ENCODE measurements at regions not wholly inside any gene's neighbourhood (a gene's known extent, or its start where the extent isn't known, plus 50 kb on each side); places are given as distances from the start of the nearest gene placed in this dataset.
A peak's percentile ranks its signal among the peaks of the same experiment; 100 is the strongest.

DNA sequence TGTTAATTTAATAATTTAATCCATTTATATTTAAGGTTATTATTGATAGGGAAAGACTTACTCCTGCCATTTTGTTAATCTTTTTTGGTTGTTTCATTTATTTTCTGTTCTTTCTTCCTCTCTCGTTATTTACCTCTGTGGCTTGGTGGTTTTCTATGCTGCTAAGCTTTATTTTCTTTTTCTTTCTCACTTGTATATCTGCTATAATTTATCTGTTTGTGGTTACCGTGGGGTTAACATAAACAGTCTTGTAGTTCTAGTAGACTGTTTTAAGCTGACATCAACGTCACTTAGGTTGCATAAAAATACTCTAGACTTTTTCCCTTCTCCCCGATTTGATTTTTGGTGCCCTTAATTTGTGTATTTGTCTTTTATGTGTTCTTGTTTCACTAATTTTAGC, 381.3 kb upstream of the SPTLC3 start:
- Mint-ChIP-seq H3K36me3 (no peaks in the 10 kb centered on the region), H3K4me1 (no peaks in the 10 kb centered on the region), H3K27ac (no peak overlapping the region), H3K9me3 (no peaks in the 10 kb centered on the region), H3K27me3 (ENCODE audit: low read depth) (no peaks in the 10 kb centered on the region), H3K4me3 (no peak overlapping the region)
- DNase-seq (ENCODE audit: low spot score) (no peak), ATAC-seq (no peak)
- POLR2A ChIA-PET = no interaction called here
- CTCF ChIA-PET = no interaction called here
- TF ChIP-seq ZNF263 (CRISPR knock-in tag; IDR thresholded peaks at IDR 0.05; ENCODE audit: low read depth) (no peak), SMAD3 (CRISPR knock-in tag; IDR thresholded peaks at IDR 0.05; ENCODE audit: borderline replicate concordance) (no peak), PRRX2 (CRISPR knock-in tag; IDR thresholded peaks at IDR 0.05) (no peak), ATF1 (CRISPR knock-in tag; IDR thresholded peaks at IDR 0.05) (no peak)

DNA sequence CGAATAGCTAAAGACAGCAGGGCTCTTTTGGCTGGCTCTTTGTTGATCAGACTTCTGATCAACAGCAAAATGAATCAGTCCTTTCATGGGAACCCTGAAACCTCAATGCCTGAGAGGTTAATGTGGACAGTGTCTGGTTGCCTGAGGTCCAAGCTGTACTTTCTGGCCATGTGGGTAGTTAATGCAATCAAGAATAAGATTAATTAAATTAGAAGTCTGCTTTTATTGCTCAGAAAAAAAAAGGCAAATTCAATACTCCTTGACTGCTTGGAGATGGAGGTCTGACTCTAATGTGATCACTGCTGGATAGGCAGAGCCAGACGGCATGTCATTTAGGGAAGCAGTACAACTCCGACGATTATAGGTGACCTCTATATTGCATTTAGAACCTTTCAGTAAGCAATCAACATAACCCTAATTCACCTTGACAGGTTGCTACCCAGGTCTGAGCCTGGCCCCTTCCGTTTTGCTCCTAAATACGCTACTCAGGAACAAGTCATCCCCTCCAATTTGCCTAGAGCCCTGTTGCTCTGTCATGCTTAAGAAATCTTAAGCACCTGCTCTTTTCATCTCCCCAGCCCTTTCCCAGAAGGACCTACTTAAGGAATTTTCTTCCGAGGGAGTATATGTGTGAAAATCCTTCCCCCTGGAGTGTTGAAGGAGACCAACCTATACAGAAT, 370.0 kb upstream of the SPTLC3 start:
- peaks cover 21% of the 10 kb centered on the region for H3K4me1 Mint-ChIP-seq
- no peak overlapping the region for H3K27ac Mint-ChIP-seq
- 0 out of 2 replicates have a peak, but pooled peaks cover 3% of the 10 kb centered on the region for H3K36me3 Mint-ChIP-seq
- no peak overlapping the region for H3K4me3 Mint-ChIP-seq
- ChIA-PET CTCF (interaction anchor here (2.4 kb wide), 1 partner anchor 22 kb away, joined by 6 read pairs; no protein-coding TSS in a partner anchor), POLR2A (no interaction called here)
- no peaks in the 10 kb centered on the region for H3K27me3 Mint-ChIP-seq (ENCODE audit: low read depth)
- H3K9me3 Mint-ChIP-seq = no peaks in the 10 kb centered on the region
- ATAC-seq = peak; percentile 80
- DNase-seq (ENCODE audit: low spot score) = no peak
- no peak for TF ChIP-seq ATF1 (CRISPR knock-in tag; IDR thresholded peaks at IDR 0.05)

- ATAC-seq (no peak; the same call in 1 of the 2 replicates), DNase-seq (ENCODE audit: low spot score) (no peak)
- Mint-ChIP-seq H3K27ac (no peak overlapping the region), H3K9me3 (no peaks in the 10 kb centered on the region), H3K4me1 (peaks cover 21% of the 10 kb centered on the region), H3K27me3 (ENCODE audit: low read depth) (no peaks in the 10 kb centered on the region), H3K4me3 (no peak overlapping the region), H3K36me3 (no peaks in the 10 kb centered on the region)
- POLR2A ChIA-PET = no interaction called here
- TF ChIP-seq SOX15 (CRISPR knock-in tag; IDR thresholded peaks at IDR 0.05) = no peak
- CTCF ChIA-PET = no interaction called here
Observed at GRCh38 chr20:12640251-12640650, 368.5 kb upstream of the SPTLC3 start.

DNA sequence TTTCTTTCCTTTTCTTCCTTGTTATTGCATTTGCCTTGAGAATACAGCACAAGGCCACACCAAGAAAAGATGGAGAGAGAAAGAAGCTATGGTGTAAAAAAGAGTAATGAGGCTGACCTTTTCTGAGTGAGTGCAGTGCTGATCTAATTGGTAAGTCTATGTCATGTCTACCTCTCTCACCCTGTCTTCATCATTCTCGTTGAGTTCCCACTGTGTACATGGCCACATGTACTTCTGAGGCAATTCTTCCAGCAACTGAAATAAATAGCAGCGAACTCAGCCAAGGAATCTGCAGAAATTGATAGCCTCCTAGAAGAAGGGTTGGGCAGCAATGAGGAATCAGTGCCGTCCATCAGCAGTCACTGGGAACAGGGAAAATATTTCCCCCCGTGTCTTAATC, 367.2 kb upstream of the SPTLC3 start:
- CTCF ChIA-PET = no interaction called here
- Mint-ChIP-seq H3K4me3 (no peak overlapping the region), H3K9me3 (no peaks in the 10 kb centered on the region), H3K27ac (no peak overlapping the region), H3K27me3 (ENCODE audit: low read depth) (no peaks in the 10 kb centered on the region), H3K36me3 (no peaks in the 10 kb centered on the region), H3K4me1 (peaks cover 21% of the 10 kb centered on the region)
- ATAC-seq (no peak), DNase-seq (ENCODE audit: low spot score) (no peak)
- no peak for TF ChIP-seq NFATC4 (CRISPR knock-in tag; IDR thresholded peaks at IDR 0.05)
- TF ChIP-seq SP1 (CRISPR knock-in tag; conservative IDR thresholded peaks at IDR 0.05) = no peak
- TF ChIP-seq, protein P1, sequence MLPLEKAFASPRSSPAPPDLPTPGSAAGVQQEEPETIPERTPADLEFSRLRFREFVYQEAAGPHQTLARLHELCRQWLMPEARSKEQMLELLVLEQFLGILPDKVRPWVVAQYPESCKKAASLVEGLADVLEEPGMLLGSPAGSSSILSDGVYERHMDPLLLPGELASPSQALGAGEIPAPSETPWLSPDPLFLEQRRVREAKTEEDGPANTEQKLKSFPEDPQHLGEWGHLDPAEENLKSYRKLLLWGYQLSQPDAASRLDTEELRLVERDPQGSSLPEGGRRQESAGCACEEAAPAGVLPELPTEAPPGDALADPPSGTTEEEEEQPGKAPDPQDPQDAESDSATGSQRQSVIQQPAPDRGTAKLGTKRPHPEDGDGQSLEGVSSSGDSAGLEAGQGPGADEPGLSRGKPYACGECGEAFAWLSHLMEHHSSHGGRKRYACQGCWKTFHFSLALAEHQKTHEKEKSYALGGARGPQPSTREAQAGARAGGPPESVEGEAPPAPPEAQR (CRISPR knock-in tag; IDR thresholded peaks at IDR 0.05) = no peak
- no peak for TF ChIP-seq NFYB (CRISPR knock-in tag; conservative IDR thresholded peaks at IDR 0.05; ENCODE audit: low read depth)
- TF ChIP-seq, protein P2, sequence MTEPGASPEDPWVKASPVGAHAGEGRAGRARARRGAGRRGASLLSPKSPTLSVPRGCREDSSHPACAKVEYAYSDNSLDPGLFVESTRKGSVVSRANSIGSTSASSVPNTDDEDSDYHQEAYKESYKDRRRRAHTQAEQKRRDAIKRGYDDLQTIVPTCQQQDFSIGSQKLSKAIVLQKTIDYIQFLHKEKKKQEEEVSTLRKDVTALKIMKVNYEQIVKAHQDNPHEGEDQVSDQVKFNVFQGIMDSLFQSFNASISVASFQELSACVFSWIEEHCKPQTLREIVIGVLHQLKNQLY (CRISPR knock-in tag; IDR thresholded peaks at IDR 0.05) = no peak
- no peak for TF ChIP-seq STAT6 (CRISPR knock-in tag; conservative IDR thresholded peaks at IDR 0.05; ENCODE audit: low read depth)
- POLR2A ChIA-PET = no interaction called here

DNA sequence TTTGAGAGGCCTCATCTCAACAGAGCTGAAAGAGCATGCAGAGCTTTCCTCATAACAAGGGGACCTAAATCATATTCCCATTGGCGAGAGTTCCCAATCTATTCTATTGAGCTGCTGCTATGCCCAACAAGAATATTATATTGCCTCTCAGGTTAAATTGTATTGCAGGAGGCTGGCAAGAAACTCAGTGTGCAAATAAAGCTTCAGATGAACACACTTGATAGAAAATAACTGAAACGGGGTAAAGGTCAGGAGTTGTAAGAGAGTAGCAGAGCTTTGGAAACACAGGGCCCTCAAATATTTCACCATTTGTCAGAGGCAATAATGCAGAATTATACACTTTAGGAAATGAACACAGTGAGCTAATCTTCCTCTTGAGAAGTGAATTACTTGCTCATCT, 364.3 kb upstream of the SPTLC3 start:
- H3K27me3 Mint-ChIP-seq (ENCODE audit: low read depth) = no peaks in the 10 kb centered on the region
- H3K4me1 Mint-ChIP-seq = peaks cover 16% of the 10 kb centered on the region
- no peaks in the 10 kb centered on the region for H3K9me3 Mint-ChIP-seq
- no peak for DNase-seq (ENCODE audit: low spot score)
- ATAC-seq = no peak
- H3K4me3 Mint-ChIP-seq = no peak overlapping the region
- no peak overlapping the region for H3K27ac Mint-ChIP-seq
- CTCF ChIA-PET = interaction anchor here (1.0 kb wide), 1 partner anchor 75 kb away, joined by 4 read pairs; no protein-coding TSS in a partner anchor
- H3K36me3 Mint-ChIP-seq = no peaks in the 10 kb centered on the region
- POLR2A ChIA-PET = no interaction called here
- TF ChIP-seq TEAD4 (CRISPR knock-in tag; IDR thresholded peaks at IDR 0.05) (no peak), E2F5 (CRISPR knock-in tag; IDR thresholded peaks at IDR 0.05) (no peak), IRF2 (CRISPR knock-in tag; IDR thresholded peaks at IDR 0.05; ENCODE audit: borderline replicate concordance, low read depth) (no peak), JAZF1 (CRISPR knock-in tag; IDR thresholded peaks at IDR 0.05) (no peak), ZNF416 (CRISPR knock-in tag; IDR thresholded peaks at IDR 0.05) (no peak), NFYB (CRISPR knock-in tag; conservative IDR thresholded peaks at IDR 0.05; ENCODE audit: low read depth) (no peak), EMX1 (CRISPR knock-in tag; IDR thresholded peaks at IDR 0.05) (no peak), ZNF512 (CRISPR knock-in tag; IDR thresholded peaks at IDR 0.05; ENCODE audit: borderline replicate concordance) (no peak)

Measured in WTC11 (cell line).